ENCODE measurements at regions not wholly inside any gene's neighbourhood (a gene's known extent, or its start where the extent isn't known, plus 50 kb on each side); places are given as distances from the start of the nearest gene placed in this dataset.
"Not testable (repeated sequence)": the region's sequence is repeated elsewhere in the genome, so short reads cannot be mapped to it uniquely, and the experiment has no call there.

DNA sequence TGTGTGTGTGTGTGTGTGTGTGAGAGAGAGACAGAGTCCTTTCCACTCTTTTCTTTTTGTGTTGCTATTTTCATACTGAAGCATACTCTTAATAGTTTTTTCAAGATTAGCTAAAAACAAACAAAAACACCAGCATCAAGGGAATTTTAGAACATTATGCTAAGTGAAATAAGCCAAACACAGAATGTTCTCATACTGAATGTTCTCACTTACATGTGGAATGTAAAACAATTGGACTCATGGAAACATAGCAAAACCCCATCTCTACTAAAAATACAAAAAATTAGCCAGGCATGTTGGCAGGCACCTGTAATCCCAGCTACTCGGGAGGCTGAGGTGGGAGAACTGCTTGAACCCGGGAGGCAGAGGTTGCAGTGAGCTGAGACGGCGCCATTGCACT, 193.4 kb downstream of the XPNPEP1 start:
- not testable (repeated sequence) for DNase-seq

DNA sequence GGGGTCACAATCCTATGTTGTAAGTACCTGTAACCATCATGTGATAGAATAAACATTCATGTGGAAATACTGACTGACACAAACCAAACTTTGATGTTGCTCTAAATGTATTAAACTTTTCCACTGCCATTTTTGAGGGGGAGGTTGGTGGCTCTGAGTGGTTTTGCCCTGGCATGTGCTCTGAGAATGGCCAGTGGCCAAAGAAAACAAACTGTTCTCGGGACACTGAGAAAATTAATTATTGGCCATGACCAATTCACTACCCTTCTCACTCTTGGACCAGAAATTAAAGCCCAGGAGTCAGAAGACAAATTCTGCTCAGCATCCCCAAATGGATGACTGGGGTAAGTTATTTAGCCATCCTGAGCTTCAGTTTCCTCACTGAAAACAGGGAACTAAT, 195.9 kb downstream of the XPNPEP1 start:
- DNase-seq, result no peak

DNA sequence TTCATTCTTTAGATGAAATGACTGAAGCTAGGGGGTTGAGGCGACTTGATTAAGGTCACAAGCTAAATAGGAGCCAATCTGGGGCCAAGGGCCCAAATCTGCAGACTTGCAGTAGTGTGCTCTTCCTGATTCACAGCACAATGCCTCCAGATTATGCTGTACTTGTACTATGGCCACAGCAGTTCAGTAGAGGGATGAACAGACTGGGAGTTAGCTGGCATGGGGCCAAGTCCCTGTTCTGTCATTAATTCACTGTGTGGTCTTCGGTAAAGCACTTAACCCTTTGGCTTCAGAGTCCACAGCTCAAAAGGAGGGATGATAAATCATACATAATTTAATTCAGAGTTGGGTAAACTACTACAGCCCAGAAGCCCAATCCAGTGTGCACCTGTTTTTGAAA, 196.8 kb downstream of the XPNPEP1 start:
- DNase-seq, result no peak

DNA sequence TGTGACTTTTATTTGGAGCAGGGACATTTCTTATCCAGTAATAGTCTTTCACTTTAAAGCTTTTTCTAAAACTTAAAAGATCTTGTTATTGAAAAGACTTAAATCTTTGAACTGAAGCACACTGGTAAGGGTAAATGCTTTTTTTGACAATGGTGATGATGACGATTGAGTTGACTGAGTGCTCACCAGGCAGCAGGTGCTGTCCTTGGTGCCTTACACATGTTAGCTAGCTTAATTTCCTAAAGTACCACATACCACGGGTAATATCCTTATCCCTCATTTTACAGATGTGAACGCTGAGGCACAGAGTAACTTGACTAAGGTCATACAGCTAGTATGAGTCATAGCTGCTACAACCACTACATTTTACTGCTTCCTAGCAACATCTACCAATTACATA, 200.0 kb downstream of the XPNPEP1 start:
- DNase-seq, result no peak

DNA sequence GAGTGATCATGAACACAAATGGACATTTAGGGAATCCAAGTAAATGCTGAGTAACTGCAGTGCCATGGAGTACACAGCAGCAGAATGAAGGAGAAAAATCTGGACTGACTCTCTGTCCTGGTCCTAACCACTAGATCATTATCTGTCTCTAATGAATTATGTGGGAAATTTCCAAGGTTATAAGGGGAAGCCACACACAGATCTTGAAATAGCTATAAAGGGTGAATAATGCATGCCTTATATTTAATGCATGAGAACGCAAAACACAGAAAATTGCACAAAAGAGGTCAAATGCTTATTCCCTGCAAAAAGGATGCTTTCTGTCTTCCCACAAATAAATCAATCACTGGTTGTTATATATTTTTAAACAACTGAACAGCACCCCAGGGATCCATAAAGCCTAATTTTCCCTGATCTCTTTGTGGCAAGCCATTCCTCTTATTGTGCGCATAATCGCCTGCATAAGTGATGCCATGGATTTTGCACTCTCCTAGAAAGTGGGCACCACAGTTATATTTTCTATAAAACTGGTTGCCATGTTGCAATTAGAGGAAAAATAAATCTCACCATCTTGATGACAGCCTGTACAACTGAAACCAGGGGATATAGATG, 201.8 kb downstream of the XPNPEP1 start:
- DNase-seq, result no peak

DNA sequence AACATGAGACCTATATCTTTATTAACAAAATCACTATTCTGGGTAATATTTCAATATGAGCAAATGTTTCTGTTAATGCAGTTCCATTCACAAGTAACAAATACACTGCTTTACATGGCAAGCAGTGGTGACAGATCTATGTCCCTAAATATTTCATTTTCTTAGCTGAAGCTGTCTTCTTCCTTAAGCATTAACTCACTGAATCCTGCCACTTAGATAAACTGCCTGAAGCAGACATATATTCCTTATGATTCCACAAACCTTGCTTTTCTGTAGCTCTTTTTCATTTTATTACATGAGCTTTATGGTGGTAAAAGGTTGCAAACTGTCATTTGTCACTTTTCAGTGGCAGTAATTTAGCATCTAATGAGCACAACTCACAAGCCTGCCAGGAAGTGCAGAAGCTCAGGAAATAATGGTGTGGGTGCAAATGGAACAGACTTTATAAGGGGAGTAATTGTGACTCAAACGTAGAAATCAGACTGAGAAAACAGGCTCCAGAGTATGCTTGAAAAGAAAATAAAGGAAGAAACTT, 217.2 kb downstream of the XPNPEP1 start:
- no peak for DNase-seq

DNA sequence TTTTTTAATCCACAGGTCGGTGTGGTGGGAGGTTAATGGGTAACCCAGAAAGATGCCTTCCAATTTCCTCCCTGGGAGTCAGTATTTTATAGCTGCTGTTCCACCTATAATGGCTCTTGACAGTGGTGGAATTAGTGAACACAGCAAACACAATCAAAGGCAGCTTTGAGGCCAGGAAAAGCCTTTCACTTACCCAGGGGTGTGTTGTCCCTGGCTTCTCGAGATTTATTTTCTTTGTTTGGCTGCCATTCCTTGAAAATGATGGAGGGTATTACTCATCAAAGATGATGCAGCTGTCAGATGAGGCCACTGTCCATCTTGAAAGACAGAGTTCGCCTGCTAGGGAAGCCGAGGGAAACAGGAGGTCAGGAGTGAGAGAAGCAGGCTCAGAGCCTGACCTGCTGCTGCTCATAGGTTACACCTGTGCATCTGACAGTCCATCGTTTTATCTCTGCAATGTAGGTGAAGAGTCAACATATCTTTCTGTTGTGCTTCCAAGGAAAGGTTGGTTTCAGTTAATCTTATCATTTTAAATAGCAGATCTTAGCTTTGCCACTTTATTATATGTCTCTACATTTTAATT, 221.6 kb downstream of the XPNPEP1 start:
- no peak for DNase-seq

DNA sequence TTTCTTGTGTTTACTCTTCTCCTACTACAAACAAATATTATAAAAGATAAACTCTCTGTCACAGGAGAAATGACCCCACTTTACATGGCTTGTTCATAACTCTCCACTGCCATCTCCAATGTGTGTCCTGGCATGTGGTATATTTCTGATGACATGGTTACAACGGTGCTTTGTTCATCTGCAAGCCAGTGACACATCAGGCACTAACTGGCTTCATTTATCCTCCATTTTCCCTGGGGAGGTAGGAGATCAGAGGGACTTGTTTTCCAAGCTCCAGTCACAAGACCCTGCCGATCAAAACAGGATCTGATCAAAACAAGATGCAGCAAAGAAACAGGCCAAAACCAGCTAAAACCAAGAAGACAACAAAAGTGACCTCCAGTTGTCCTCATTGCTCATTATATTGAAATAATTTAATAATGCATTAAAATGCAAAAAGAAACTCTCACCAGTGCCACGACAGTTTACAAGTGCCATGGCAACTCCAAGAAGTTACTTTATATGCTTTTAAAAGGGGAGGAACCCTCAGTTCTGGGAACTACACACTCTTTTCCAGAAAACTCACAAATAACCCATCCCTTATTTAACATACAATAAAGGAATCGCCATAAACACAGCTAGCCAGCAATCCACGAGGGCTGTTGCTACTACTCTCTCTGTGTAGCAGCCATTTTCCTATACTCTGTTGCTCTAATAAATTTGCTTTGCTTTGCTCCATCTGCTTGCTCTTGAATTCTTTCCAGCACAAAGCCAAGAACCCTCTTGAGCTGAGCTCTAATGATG, 224.2 kb downstream of the XPNPEP1 start:
- no peak for DNase-seq

DNA sequence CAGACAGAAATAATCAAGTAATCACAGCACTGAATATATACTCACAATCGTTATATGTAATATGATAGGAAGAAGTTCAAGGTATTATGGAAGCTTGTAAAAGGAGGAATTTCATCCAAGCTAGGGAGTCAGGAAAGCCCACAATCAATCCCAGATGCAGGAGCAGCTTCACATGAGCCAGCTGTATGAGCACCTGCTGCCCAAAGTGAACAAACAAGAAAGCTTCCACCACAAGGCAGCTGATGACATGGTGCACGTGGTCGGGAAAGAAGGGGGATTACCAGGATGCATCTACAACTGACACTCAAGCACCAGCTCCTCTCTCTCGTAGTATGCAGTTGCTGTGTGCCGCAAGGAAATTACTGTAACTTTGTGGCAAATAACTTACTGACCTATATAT, 225.2 kb downstream of the XPNPEP1 start:
- no peak for DNase-seq

DNA sequence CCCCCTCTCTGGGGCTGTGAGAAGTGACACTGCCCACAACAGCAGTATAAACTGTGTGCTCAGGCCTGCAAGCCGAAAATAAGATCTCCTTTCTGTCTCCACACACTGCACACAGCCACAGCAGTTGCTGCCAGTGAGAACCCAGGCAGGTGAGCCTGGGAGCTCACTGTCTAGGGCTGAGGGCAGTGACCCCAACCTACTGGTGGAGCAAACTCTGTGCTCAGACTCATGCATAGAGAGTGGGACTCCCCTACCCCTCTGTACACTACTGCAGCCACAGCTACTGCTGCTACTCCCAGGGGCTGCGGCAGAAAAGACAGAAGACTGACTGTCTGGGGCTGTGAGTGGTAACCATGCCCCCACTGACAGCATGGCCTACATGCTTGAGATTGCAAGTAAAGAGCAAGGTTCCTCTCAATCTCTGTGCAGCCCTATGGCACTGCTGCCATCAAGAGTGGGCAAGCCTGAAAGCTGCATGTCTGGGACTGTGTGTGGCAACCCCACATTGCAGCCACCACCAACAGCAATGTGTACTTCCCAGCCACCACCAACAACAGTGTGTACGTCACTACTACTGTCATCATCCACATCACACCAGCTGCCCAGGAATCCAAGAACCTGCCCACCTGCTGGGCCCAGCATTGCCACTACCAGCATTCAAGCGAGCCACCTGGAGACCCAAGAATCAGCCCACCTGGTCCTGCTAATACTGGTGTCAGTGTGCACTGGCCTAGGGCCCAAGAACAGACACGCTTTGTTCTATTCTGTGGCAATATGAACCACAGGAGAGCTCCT, 226.1 kb downstream of the XPNPEP1 start:
- no peak for DNase-seq

DNA sequence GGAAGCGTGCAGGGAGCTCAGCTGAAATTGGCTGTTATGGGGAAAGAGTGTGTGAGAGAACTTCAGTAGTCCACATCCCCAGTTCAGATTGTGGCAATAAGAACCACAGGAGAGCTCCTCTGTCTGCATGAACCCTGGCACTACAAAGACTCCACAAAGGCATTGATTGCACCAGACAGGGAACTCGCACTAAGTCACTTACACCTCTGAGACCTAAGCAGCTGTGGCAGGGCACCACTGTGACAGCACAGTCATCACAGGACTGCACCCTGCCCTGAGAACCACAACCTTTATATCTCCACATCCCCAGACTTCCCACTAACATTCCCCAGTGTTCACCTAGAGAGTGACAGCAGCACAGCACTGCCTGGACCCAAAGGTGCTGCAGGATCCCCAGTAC, 226.8 kb downstream of the XPNPEP1 start:
- DNase-seq, result no peak

DNA sequence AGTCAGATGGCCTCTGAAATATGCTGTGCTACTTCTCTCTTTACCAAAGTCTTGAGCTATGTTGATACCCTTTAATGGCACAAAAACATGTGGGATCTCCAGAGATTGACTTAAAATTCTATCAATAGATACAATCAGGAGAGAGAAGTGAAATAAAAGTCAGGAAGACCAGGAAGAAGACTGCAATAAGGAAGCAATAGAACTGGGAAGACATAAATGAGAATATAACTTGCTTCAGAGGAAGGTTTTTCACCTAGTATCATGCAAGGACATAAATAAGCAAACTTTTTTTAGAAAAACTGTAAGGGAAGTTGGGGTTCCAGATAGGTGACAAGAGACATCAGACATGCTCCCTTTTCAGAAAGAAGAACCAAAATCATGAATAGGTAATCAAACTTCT, 227.3 kb downstream of the XPNPEP1 start:
- no peak for DNase-seq

DNA sequence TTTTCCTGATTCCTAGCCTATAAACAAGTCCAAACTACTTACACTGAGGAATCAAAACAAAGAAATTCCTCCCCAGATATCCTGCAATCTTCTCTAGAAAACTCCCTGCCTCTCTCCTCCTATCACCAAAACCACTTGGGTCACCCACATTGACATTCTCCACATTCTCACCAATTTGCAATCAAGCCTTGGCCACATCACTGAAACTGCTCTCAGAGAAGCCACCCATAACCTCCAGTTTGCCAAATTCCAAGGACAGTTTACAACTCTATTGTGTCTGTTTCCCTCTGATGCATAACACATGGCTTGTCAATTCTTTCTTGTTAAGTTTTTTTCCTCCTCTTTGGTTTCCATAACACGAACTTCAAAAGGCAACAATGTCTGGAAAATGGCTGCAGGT, 233.5 kb downstream of the XPNPEP1 start:
- no peak for DNase-seq

DNA sequence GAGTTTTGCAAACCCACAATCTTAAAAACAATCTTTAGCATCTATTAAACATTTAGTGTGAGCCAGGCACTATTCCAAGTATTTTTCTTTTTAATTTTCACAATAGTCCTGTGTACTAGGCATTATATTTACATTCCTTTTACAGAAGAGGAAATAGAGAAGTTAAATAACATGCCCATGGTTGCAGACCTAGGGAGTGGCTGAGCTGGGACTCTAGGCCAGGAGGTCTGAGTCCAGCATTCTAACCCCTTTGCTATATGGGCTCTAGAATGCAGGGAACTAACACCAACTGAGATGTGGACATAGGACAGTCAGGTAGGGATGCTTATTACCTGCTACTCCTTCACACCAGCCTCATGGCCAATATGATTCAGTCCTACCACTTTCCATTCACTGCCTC, 243.8 kb downstream of the XPNPEP1 start:
- no peak for DNase-seq

DNA sequence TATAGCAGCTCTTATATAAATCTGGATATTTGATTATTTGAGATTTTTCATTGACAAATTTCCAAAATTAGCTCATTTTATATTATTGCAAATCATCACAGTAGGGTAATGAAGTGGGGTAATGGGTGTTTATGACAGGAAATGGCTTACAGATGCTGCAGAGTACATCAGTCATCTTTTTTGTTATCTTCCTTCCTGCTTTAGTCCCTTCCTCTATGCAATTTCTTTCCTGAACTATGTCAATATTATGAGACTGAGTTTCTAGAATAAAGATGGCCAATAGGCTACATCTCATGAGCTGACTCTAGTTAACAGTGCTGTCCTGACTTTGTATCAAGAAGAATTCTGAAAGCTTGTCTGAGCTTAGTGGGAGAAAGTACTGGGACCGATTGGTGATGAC, 244.5 kb downstream of the XPNPEP1 start:
- DNase-seq, result no peak

DNA sequence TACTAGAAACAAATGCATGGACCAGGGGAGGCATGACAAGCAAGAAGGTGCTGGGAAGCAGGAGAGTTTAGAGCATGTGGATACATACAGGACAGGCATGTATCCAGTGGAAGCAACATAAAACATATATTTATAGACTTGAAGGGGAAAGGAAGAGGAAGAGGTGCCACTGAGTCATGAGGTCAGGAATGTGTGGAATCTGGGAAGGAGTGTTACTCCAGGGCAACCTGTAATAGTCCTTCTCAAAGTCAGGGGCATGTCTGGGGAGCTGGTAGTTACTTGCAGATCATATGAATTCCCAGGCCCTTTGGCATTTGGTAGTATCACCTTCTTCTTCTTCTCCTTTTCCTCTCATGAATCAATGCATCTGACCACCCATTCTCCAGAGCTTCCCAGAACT, 246.6 kb downstream of the XPNPEP1 start:
- DNase-seq, result no peak

DNA sequence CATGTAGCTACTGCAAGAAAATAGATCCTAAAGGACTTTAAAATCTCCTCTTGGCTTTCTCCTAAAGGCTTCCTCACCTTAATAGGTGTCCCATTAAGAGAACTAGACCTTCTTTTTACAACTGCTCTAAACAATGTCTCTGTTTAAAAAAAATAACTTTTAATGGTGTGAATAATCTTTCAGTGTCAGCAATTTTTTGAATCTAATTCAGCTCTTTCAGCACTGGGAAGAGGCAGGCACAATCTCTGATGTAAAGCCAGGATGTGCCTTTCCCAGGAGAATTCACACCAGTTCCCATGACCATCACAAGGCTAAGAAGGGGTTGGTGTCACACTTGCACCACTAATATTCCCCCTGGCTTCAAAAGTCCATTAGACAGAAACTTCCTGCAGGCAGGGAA, 254.6 kb downstream of the XPNPEP1 start:
- DNase-seq, result no peak

DNA sequence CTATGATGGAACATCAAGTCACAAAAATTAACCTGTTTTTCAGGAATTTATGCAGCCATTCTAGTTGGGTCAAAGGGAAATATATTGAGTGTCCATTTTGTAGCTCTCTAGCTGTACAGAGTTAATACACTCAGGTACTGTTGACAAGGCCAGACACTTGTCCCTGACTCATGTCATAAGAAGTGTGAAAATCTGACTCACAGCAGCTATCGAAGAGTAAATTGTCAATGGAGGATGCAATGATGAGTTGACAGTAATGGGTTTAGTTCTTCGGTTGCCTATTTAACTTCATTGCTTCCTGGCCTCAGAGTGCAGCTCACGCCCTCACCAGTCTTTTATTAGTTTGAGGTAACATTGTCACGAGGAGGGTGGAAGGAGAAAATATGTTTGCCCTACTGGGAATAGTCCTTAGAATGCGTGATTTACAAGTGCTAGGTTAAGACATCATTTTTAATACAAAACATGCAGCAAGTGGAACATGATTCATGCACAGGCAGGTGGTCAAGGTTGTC, 255.1 kb downstream of the XPNPEP1 start:
- DNase-seq, result no peak

DNA sequence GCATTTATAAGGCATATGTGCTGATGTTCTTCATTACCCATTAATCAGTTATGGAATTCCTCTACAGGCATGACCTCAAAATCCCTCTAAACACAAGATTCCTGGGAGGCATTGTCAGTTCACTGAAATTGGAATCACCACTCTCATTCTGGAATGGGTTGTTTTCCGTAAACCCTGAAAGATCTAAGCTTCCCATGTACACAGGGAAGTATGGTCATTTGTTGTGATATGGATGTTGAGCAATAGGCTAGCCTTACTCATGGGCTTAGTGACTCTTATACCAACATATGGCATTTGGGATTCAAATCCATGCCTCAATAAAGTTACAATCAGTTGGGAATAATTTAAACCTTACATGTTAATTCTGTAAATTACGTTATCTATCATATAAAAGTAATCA, 258.0 kb downstream of the XPNPEP1 start:
- DNase-seq, result no peak

DNA sequence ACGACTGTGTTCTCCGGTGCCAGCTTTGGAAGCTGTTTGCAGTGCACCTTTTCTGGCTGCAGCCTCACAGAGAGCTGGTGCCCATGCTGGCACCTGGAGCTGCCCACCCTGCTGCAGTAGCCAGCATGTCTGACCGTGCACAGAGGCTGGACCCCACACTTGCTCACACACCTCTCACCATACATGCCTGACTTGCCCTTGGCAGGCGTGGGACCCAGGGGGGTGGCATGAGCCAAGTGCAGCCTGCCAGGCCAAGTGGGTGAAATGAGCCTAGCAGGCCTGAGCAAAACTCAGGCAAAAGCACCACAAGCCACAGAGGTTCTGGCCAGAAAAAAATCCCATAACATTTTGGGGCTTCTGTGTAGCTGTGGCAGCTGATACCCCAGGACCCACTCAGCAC, 258.8 kb downstream of the XPNPEP1 start:
- no peak for DNase-seq

DNA sequence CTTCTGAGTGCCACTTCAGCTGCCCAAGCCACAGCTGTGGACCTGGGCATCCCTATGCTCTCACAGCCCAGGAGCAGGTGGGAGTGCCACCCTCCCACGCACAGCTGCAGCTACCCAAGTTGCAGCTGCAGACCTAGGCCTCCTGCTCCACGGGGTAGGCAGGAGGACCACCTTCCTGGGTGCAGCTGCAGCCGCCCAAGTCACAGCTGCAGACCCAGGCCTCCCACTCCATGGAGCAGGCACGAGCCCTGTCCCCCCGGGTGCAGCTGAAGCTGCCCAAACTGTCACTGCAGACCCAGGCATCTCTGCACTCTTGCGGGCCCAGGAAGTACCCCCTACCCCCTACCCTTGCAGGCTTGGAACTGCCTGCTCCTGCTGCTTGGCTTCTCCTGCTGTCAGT, 260.2 kb downstream of the XPNPEP1 start:
- DNase-seq, result no peak

DNA sequence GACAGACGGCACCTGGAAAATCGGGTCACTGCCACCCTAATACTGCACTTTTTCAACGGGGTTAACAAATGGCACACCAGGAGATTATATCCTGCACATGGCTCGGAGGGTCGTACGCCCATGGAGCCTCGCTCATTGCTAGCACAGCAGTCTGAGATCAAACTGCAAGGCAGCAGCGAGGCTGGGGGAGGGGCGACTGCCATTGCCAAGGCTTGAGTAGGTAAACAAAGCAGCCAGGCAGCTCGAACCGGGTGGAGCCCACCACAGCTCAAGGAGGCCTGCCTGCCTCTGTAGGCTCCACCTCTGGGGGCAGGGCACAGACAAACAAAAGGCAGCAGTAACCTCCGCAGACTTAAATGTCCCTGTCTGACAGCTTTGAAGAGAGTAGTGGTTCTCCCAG, 270.7 kb downstream of the XPNPEP1 start:
- DNase-seq, result not testable (repeated sequence)

DNA sequence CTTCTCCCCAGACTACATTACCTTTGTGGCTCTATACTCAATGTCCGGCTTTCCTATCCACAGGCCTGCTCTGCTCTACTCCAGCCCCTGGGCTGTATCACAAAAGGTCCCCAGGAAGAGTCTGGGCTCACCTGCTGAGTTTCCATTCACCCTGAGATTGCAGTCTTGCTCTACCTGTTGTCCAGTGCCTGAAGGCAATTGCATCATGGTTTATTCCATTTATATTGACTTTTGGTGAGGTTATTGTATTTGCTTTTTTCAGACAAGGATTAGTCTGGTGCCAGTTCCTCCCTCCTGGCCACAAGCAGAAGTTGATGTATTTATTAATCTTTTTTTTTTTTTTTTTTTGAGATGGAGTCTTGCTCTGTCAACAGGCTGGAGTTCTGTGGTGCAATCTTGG, 273.1 kb downstream of the XPNPEP1 start:
- no peak for DNase-seq

Data from inflammatory macrophage (primary cell).